C4-2B (cell line): ENCODE measurements at regions not wholly inside any gene's neighbourhood (a gene's known extent, or its start where the extent isn't known, plus 50 kb on each side); places are given as distances from the start of the nearest gene placed in this dataset.

Source experiments
- CTCF ChIP-seq: fragments of 450-650 bp; conservative IDR thresholded peaks from 2 replicates; pipeline ENCODE4 v1.5.1; 2017; ENCODE audit warnings: mild to moderate bottlenecking
- ZFX ChIP-seq: fragments of 450-650 bp; IDR thresholded peaks from 2 replicates; pipeline ENCODE4 v1.6.1; 2017

- TF ChIP-seq CTCF (no peak), ZFX (no peak)
Observed at GRCh38 chr2:12170121-12170520, 423.7 kb downstream of the LPIN1 start.
